ENCODE measurements at regions not wholly inside any gene's neighbourhood (a gene's known extent, or its start where the extent isn't known, plus 50 kb on each side); places are given as distances from the start of the nearest gene placed in this dataset.

GRCh38 chr3:152069871-152070270 lies 196.4 kb downstream of the SUCNR1 start:
- DNase-seq: no peak
- in situ Hi-C loops (cut with HindIII; ENCODE audit: low pct_ligation_motif_present, low sequenced_read_pairs): no loop called here
- Histone ChIP-seq H3K27me3 (replicated peaks) (no peaks in the 10 kb centered on the region), H3K4me3 (ENCODE audit: low read depth, low read length) (no peak overlapping the region), H3K27ac (no peak overlapping the region), H3K36me3 (replicated peaks) (no peaks in the 10 kb centered on the region)
- TF ChIP-seq CTCF (IDR thresholded peaks at IDR 0.05; ENCODE audit: low read depth, low read length, missing control alignments): no peak

GRCh38 chr3:152071315-152071714 lies 197.4 kb upstream of the MBNL1 start:
- Histone ChIP-seq H3K27me3 (replicated peaks) (no peaks in the 10 kb centered on the region), H3K4me3 (ENCODE audit: low read depth, low read length) (no peak overlapping the region), H3K27ac (no peak overlapping the region), H3K36me3 (replicated peaks) (no peaks in the 10 kb centered on the region)
- in situ Hi-C loops (cut with HindIII; ENCODE audit: low pct_ligation_motif_present, low sequenced_read_pairs): no loop called here
- DNase-seq: no peak
- no peak for TF ChIP-seq CTCF (IDR thresholded peaks at IDR 0.05; ENCODE audit: low read depth, low read length, missing control alignments)

- H3K27ac ChIP-seq: no peak overlapping the region
- peak; percentile 66 for TF ChIP-seq CTCF (IDR thresholded peaks at IDR 0.05; ENCODE audit: low read depth, low read length, missing control alignments)
- peak; percentile 47 for DNase-seq
- in situ Hi-C loops (cut with HindIII; ENCODE audit: low pct_ligation_motif_present, low sequenced_read_pairs): no loop called here
- no peak overlapping the region for H3K4me3 ChIP-seq (ENCODE audit: low read depth, low read length)
- H3K27me3 ChIP-seq (replicated peaks): no peaks in the 10 kb centered on the region
- no peaks in the 10 kb centered on the region for H3K36me3 ChIP-seq (replicated peaks)
These were observed 196.8 kb upstream of the MBNL1 start for GRCh38 chr3:152071924-152072323.

GRCh38 chr3:152073267-152073666 lies 195.5 kb upstream of the MBNL1 start:
- Histone ChIP-seq H3K4me3 (ENCODE audit: low read depth, low read length) (no peak overlapping the region), H3K36me3 (replicated peaks) (no peaks in the 10 kb centered on the region), H3K27ac (no peak overlapping the region), H3K27me3 (replicated peaks) (no peaks in the 10 kb centered on the region)
- peak; percentile 26 for TF ChIP-seq CTCF (IDR thresholded peaks at IDR 0.05; ENCODE audit: low read depth, low read length, missing control alignments)
- DNase-seq: peak; percentile 54
- in situ Hi-C loops (cut with HindIII; ENCODE audit: low pct_ligation_motif_present, low sequenced_read_pairs): no loop called here

- no peaks in the 10 kb centered on the region for H3K27me3 ChIP-seq (replicated peaks)
- H3K27ac ChIP-seq: no peak overlapping the region
- no peak overlapping the region for H3K4me3 ChIP-seq (ENCODE audit: low read depth, low read length)
- in situ Hi-C loops (cut with HindIII; ENCODE audit: low pct_ligation_motif_present, low sequenced_read_pairs): no loop called here
- DNase-seq: no peak
- no peaks in the 10 kb centered on the region for H3K36me3 ChIP-seq (replicated peaks)
- no peak for TF ChIP-seq CTCF (IDR thresholded peaks at IDR 0.05; ENCODE audit: low read depth, low read length, missing control alignments)
These were observed 192.6 kb upstream of the MBNL1 start for GRCh38 chr3:152076148-152076547.

GRCh38 chr3:152079980-152080379 lies 188.7 kb upstream of the MBNL1 start:
- Histone ChIP-seq H3K4me3 (ENCODE audit: low read depth, low read length) (no peak overlapping the region), H3K36me3 (replicated peaks) (no peaks in the 10 kb centered on the region), H3K27ac (no peak overlapping the region), H3K27me3 (replicated peaks) (no peaks in the 10 kb centered on the region)
- no peak for DNase-seq
- in situ Hi-C loops (cut with HindIII; ENCODE audit: low pct_ligation_motif_present, low sequenced_read_pairs): no loop called here
- TF ChIP-seq CTCF (IDR thresholded peaks at IDR 0.05; ENCODE audit: low read depth, low read length, missing control alignments): no peak
